H1 (cell line): ENCODE measurements at regions not wholly inside any gene's neighbourhood (a gene's known extent, or its start where the extent isn't known, plus 50 kb on each side); places are given as distances from the start of the nearest gene placed in this dataset.

Experiments
- CTCF ChIA-PET: fragments of 300-600 bp; sonication (Branson Sonifier 250); formaldehyde crosslinking; loops from one replicate; lab custom pipeline; 2021; ENCODE audit not compliant: partially characterized antibody; lab: Charles Lee
- POLR2A ChIA-PET: fragments of 300-600 bp; sonication (Branson Sonifier 250); formaldehyde crosslinking; loops from one replicate; lab custom pipeline; 2021; ENCODE audit warnings: inconsistent platforms; ENCODE audit not compliant: partially characterized antibody; lab: Charles Lee
- DNase-seq, 2 experiments: peaks; one replicate each; pipeline versions ENCODE4 v3.0.0 to v3.0.0-alpha.2; 2010 to 2022; ENCODE audit warnings: low spot score in 2 of 2, low read depth in 1 of 2, mixed read lengths in 1 of 2
- FAIRE-seq: peaks from 2 replicates; lab custom pipeline; 2011; peaks lifted over from hg19 to GRCh38; lab: Jason Lieb, UNC
- H2AFZ ChIP-seq: 2 replicates; pipeline ENCODE4 v1.8.1; 2012; ENCODE audit warnings: low read length, inconsistent platforms
- H2AK5ac ChIP-seq: 2 replicates; pipeline ENCODE4 v1.6.1; 2013; ENCODE audit warnings: low read depth, low read length
- H2BK120ac ChIP-seq: replicated peaks from 2 replicates; pipeline ENCODE3; 2013; ENCODE audit warnings: low read depth, low read length, inconsistent platforms
- H2BK12ac ChIP-seq: 2 replicates; pipeline ENCODE4 v1.6.1; 2013; ENCODE audit warnings: low read depth, low read length
- H2BK15ac ChIP-seq: 2 replicates; pipeline ENCODE4 v1.6.1; 2013; ENCODE audit warnings: low read length
- H2BK20ac ChIP-seq: 2 replicates; pipeline ENCODE4 v1.6.1; 2013; ENCODE audit warnings: low read length
- H2BK5ac ChIP-seq: 2 replicates; pipeline ENCODE4 v1.6.1; 2013; ENCODE audit warnings: low read depth, low read length
- H3K14ac ChIP-seq: 2 replicates; pipeline ENCODE4 v1.6.1; 2013; ENCODE audit warnings: inconsistent platforms; ENCODE audit not compliant: insufficient read length
- H3K18ac ChIP-seq: 2 replicates; pipeline ENCODE4 v1.6.1; 2013; ENCODE audit warnings: low read length; ENCODE audit errors: extremely low read depth
- H3K23ac ChIP-seq: 2 replicates; pipeline ENCODE4 v1.6.1; 2013; ENCODE audit warnings: inconsistent platforms; ENCODE audit not compliant: insufficient read length
- H3K23me2 ChIP-seq: 2 replicates; pipeline ENCODE4 v1.6.1; 2013; ENCODE audit warnings: low read depth, low read length
- H3K27ac ChIP-seq: 2 replicates; pipeline ENCODE4 v1.6.1; 2011; ENCODE audit warnings: low read depth, low read length, inconsistent platforms
- H3K27me3 ChIP-seq, 4 experiments: replicated peaks in 1 of 4; 1 replicate in 1 of 4; 2 replicates in 3 of 4; pipeline versions ENCODE4 v1.6.1 to v1.8.1; 2011 to 2013; ENCODE audit warnings: low read length in 3 of 4, mild to moderate bottlenecking in 3 of 4, inconsistent platforms in 2 of 4, mixed read lengths in 2 of 4, moderate library complexity in 1 of 4; ENCODE audit not compliant: control insufficient read depth in 3 of 4, insufficient read depth in 3 of 4; ENCODE audit errors: extremely low read depth in 1 of 4
- H3K36me3 ChIP-seq, 4 experiments: 2 replicates each; pipeline versions ENCODE4 v1.6.1 to v1.8.1; 2011 to 2013; ENCODE audit warnings: mild to moderate bottlenecking in 4 of 4, low read length in 3 of 4, moderate library complexity in 2 of 4, control low read depth in 1 of 4, inconsistent platforms in 1 of 4; ENCODE audit not compliant: insufficient read depth in 4 of 4, control insufficient read depth in 2 of 4
- H3K4ac ChIP-seq: replicated peaks from 2 replicates; pipeline ENCODE3; 2013; ENCODE audit warnings: low read length, low read depth, mixed read lengths, inconsistent platforms; ENCODE audit not compliant: insufficient read length
- H3K4me1 ChIP-seq, 4 experiments: replicated peaks in 1 of 4; 1 replicate in 1 of 4; 2 replicates in 3 of 4; pipeline versions ENCODE4 v1.6.1 to v1.8.1; 2011 to 2013; ENCODE audit warnings: low read length in 3 of 4, inconsistent platforms in 2 of 4, mixed read lengths in 1 of 4; ENCODE audit not compliant: insufficient read depth in 4 of 4, control insufficient read depth in 3 of 4
- H3K4me2 ChIP-seq, 2 experiments: 2 replicates each; pipeline versions ENCODE4 v1.6.1 to v1.8.1; 2011 to 2013; ENCODE audit warnings: low read depth in 2 of 2, low read length in 2 of 2, control low read depth in 1 of 2, inconsistent platforms in 1 of 2, mild to moderate bottlenecking in 1 of 2; ENCODE audit not compliant: insufficient read depth in 1 of 2
- H3K4me3 ChIP-seq, 4 experiments: fragments of 200-600, 300-600 bp in 1 of 4; sonication (generic), shearing (Covaris generic), sonication (Bioruptor Twin) in 1 of 4; 2 replicates each; pipeline versions ENCODE4 v1.5.1 to v1.8.1; 2011 to 2016; ENCODE audit warnings: low read length in 4 of 4, low read depth in 3 of 4, control low read depth in 2 of 4, inconsistent platforms in 2 of 4, mild to moderate bottlenecking in 2 of 4, mixed read lengths in 1 of 4, moderate library complexity in 1 of 4; ENCODE audit not compliant: insufficient read depth in 2 of 4; ENCODE audit errors: extremely low read depth in 1 of 4
- H3K56ac ChIP-seq: replicated peaks from 2 replicates; pipeline ENCODE3; 2013; ENCODE audit warnings: low read depth, mild to moderate bottlenecking, mixed read lengths, low read length, inconsistent platforms; ENCODE audit not compliant: insufficient read length
- H3K79me1 ChIP-seq: 2 replicates; pipeline ENCODE4 v1.6.1; 2013; ENCODE audit warnings: low read depth, low read length, control low read depth
- H3K79me2 ChIP-seq, 2 experiments: 2 replicates each; pipeline versions ENCODE4 v1.6.1 to v1.8.1; 2012 to 2013; ENCODE audit warnings: low read length in 2 of 2, mild to moderate bottlenecking in 2 of 2, inconsistent platforms in 1 of 2; ENCODE audit not compliant: insufficient read depth in 2 of 2, control insufficient read depth in 1 of 2
- H3K9ac ChIP-seq, 4 experiments: replicated peaks in 1 of 4; 1 replicate in 1 of 4; 2 replicates in 3 of 4; pipeline versions ENCODE4 v1.6.1 to v1.8.1; 2011 to 2013; ENCODE audit warnings: low read depth in 3 of 4, low read length in 3 of 4, control low read depth in 2 of 4, mild to moderate bottlenecking in 2 of 4, moderate library complexity in 2 of 4, inconsistent platforms in 1 of 4; ENCODE audit errors: extremely low read depth in 1 of 4
- H3K9me3 ChIP-seq, 2 experiments: 2 replicates each; pipeline versions ENCODE4 v1.6.1 to v1.8.1; 2012 to 2013; ENCODE audit warnings: mild to moderate bottlenecking in 2 of 2, moderate library complexity in 2 of 2, control low read depth in 1 of 2, inconsistent platforms in 1 of 2, low read depth in 1 of 2, low read length in 1 of 2, mixed read lengths in 1 of 2; ENCODE audit not compliant: insufficient read depth in 2 of 2
- H4K20me1 ChIP-seq, 2 experiments: replicated peaks in 1 of 2; 2 replicates each; pipeline versions ENCODE3 to v1.8.1; 2011 to 2013; ENCODE audit warnings: inconsistent platforms in 2 of 2, low read length in 2 of 2, mild to moderate bottlenecking in 1 of 2; ENCODE audit not compliant: insufficient read depth in 2 of 2, control insufficient read depth in 1 of 2
- H4K5ac ChIP-seq: 2 replicates; pipeline ENCODE4 v1.6.1; 2013; ENCODE audit warnings: low read length, low read depth, mixed read lengths, inconsistent platforms; ENCODE audit not compliant: insufficient read length
- H4K8ac ChIP-seq: 2 replicates; pipeline ENCODE4 v1.8.0; 2013; ENCODE audit warnings: mild to moderate bottlenecking, moderate library complexity, low read length, inconsistent platforms; ENCODE audit not compliant: insufficient read depth; ENCODE audit errors: extremely low read depth
- H4K91ac ChIP-seq: replicated peaks from 2 replicates; pipeline ENCODE3; 2013; ENCODE audit warnings: low read length, mixed read lengths, inconsistent platforms; ENCODE audit not compliant: insufficient read length
- ASH2L ChIP-seq: fragments of 200-600, 300-600 bp; sonication (generic); IDR thresholded peaks from one replicate; pipeline ENCODE4 v1.7.1; 2017; ENCODE audit warnings: low read length
- CHD1 ChIP-seq: IDR thresholded peaks from 2 replicates; pipeline ENCODE4 v1.6.1; 2012; ENCODE audit warnings: low read depth, low read length, improper control_type of control experiment
- GTF2F1 ChIP-seq: IDR thresholded peaks from 2 replicates; pipeline ENCODE4 v1.6.1; 2012; ENCODE audit warnings: low read depth, low read length, improper control_type of control experiment, borderline replicate concordance
- HDAC2 ChIP-seq, 2 experiments: fragments of 300-600 bp in 1 of 2; sonication (generic) in 1 of 2; IDR thresholded peaks; 2 replicates each; pipeline ENCODE4 v1.6.1; 2011 to 2012; ENCODE audit warnings: low read depth in 2 of 2, low read length in 2 of 2, mild to moderate bottlenecking in 2 of 2, moderate library complexity in 2 of 2, borderline replicate concordance in 1 of 2, inconsistent platforms in 1 of 2
- POLR2A ChIP-seq, 2 experiments: IDR thresholded peaks; 1 replicate in 1 of 2; 2 replicates in 1 of 2; pipeline ENCODE4 v1.6.1; 2011; ENCODE audit warnings: low read depth in 2 of 2, low read length in 2 of 2, mild to moderate bottlenecking in 2 of 2; ENCODE audit errors: control extremely low read depth in 1 of 2
- POLR2AphosphoS5 ChIP-seq: IDR thresholded peaks from 2 replicates; pipeline ENCODE4 v1.6.1; 2011; ENCODE audit warnings: low read depth, low read length
- RBBP5 ChIP-seq: IDR thresholded peaks from 2 replicates; pipeline ENCODE4 v1.7.1; 2012; ENCODE audit warnings: low read depth, mild to moderate bottlenecking, inconsistent platforms, low read length, moderate library complexity, borderline replicate concordance
- RFX5 ChIP-seq: IDR thresholded peaks from 2 replicates; pipeline ENCODE4 v1.6.1; 2011; ENCODE audit warnings: low read depth, low read length, improper control_type of control experiment, borderline replicate concordance
- SRF ChIP-seq: IDR thresholded peaks from 2 replicates; pipeline ENCODE4 v1.6.1; 2011; ENCODE audit warnings: mild to moderate bottlenecking, low read depth, low read length, moderate library complexity
- WGBS, 2 experiments: shearing (Covaris generic) in 1 of 2; methylation state at CpG; one replicate each; pipeline versions ENCODE4 v1.1.6 to v1.1.7; 2013 to 2015; ENCODE audit warnings: low lambda C conversion rate in 2 of 2, mixed read lengths in 2 of 2, inconsistent platforms in 1 of 2, low coverage in 1 of 2, missing lambda C conversion rate in 1 of 2; ENCODE audit not compliant: insufficient replicate concordance in 2 of 2, insufficient coverage in 1 of 2, insufficient read length in 1 of 2; ENCODE audit errors: extremely low coverage in 1 of 2, missing lambda C conversion rate in 1 of 2; 5-methylcytosine and 5-hydroxymethylcytosine counted together
- TF ChIP-seq, protein P1 (sequence below): IDR thresholded peaks from 2 replicates; pipeline ENCODE4 v1.6.1; 2012; ENCODE audit warnings: inconsistent platforms
- TF ChIP-seq, protein P2 (sequence below): IDR thresholded peaks from 2 replicates; pipeline ENCODE4 v1.6.1; 2011; ENCODE audit warnings: low read length, improper control_type of control experiment
- TF ChIP-seq, protein P3 (sequence below): IDR thresholded peaks from 2 replicates; pipeline ENCODE4 v1.6.1; 2012; ENCODE audit warnings: inconsistent platforms

DNA sequence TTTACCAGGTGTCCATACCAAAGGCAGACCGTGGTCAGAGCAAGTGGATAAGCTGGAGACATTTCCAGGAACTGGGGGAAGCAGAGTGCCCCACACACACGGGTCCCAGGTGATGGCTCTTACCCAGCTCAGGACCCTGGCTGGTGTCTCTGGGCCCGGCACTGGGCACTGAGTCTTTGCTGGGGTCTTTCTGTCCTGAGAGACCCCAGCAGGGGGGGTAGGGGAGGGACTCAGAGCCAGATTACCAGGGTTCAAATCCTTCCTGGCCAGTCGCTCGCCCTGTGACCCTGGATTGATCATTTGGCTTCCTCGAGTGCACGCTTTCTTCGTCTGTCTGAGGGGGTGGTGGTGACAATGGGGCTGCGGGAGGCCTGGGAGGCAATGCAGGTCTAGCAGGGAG lies 95.7 kb downstream of the PLXNA1 start:
- Histone ChIP-seq H3K36me3 (no peaks in the 10 kb centered on the region), H3K27ac (no peak overlapping the region), H2BK15ac (no peak overlapping the region), H2AFZ (no peak overlapping the region), H3K56ac (no peak overlapping the region), H4K91ac (no peak overlapping the region), H3K23me2 (no peaks in the 10 kb centered on the region), H4K8ac (no peak overlapping the region), H3K9ac (no peak overlapping the region), H3K4ac (no peak overlapping the region), H2BK20ac (no peak overlapping the region), H2AK5ac (no peak overlapping the region), H3K27me3 (no peaks in the 10 kb centered on the region), H3K4me2 (no peak overlapping the region), H3K4me1 (no peaks in the 10 kb centered on the region), H2BK120ac (no peak overlapping the region), H3K23ac (no peak overlapping the region), H2BK12ac (no peak overlapping the region), H3K9me3 (no peaks in the 10 kb centered on the region; a peak in 1 of 4 replicates), H3K4me3 (no peak overlapping the region), H4K5ac (no peak overlapping the region), H3K79me1 (no peaks in the 10 kb centered on the region; the same call in 1 of the 2 replicates), H2BK5ac (no peak overlapping the region), H4K20me1 (no peaks in the 10 kb centered on the region), H3K79me2 (no peaks in the 10 kb centered on the region), H3K18ac (no peak overlapping the region), H3K14ac (no peak overlapping the region)
- CTCF ChIA-PET = interaction anchor here (0.8 to 1.6 kb wide), 3 partner anchors 9 to 19 kb away, joined by 4 to 5 read pairs (median 4); no protein-coding TSS in a partner anchor
- POLR2A ChIA-PET = interaction anchor here (1.3 kb wide), 1 partner anchor 76 kb away, joined by 4 read pairs; no protein-coding TSS in a partner anchor
- WGBS, 2 experiments = 84% methylated on average over 8 of the region's 9 CpGs; no CpG with 5 or more reads in 1 of the 2 experiments
- no peak for DNase-seq
- no peak for FAIRE-seq
- TF ChIP-seq CHD1 (no peak), ASH2L (no peak), RBBP5 (no peak), HDAC2 (IDR thresholded peaks at IDR 0.05; ENCODE audit: borderline replicate concordance in 1 of 2, low read depth in 2 of 2, low read length in 2 of 2) (no peak), POLR2A (IDR thresholded peaks at IDR 0.05; ENCODE audit: control extremely low read depth in 1 of 2, low read depth in 2 of 2, low read length in 2 of 2) (no peak), GTF2F1 (no peak), POLR2AphosphoS5 (no peak), RFX5 (no peak), SRF (no peak)
- TF ChIP-seq, protein P1, sequence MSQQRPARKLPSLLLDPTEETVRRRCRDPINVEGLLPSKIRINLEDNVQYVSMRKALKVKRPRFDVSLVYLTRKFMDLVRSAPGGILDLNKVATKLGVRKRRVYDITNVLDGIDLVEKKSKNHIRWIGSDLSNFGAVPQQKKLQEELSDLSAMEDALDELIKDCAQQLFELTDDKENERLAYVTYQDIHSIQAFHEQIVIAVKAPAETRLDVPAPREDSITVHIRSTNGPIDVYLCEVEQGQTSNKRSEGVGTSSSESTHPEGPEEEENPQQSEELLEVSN = no peak
- TF ChIP-seq, protein P2, sequence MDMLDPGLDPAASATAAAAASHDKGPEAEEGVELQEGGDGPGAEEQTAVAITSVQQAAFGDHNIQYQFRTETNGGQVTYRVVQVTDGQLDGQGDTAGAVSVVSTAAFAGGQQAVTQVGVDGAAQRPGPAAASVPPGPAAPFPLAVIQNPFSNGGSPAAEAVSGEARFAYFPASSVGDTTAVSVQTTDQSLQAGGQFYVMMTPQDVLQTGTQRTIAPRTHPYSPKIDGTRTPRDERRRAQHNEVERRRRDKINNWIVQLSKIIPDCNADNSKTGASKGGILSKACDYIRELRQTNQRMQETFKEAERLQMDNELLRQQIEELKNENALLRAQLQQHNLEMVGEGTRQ = no peak
- TF ChIP-seq, protein P3, sequence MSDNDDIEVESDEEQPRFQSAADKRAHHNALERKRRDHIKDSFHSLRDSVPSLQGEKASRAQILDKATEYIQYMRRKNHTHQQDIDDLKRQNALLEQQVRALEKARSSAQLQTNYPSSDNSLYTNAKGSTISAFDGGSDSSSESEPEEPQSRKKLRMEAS = no peak
